Neutrophil (primary cell): ENCODE measurements at regions not wholly inside any gene's neighbourhood (a gene's known extent, or its start where the extent isn't known, plus 50 kb on each side); places are given as distances from the start of the nearest gene placed in this dataset.

Source experiments
- H3K27ac ChIP-seq: fragments of 200-600 bp; sonication (generic); 2 replicates; pipeline ENCODE4 v1.5.1; 2016; ENCODE audit warnings: mild to moderate bottlenecking, moderate library complexity
- H3K27me3 ChIP-seq: fragments of 200-600 bp; sonication (generic); 2 replicates; pipeline ENCODE4 v1.6.0; 2016; ENCODE audit warnings: mild to moderate bottlenecking
- H3K36me3 ChIP-seq: fragments of 200-600 bp; sonication (generic); 2 replicates; pipeline ENCODE4 v1.5.1; 2017
- H3K4me1 ChIP-seq, 2 experiments: fragments of 200-600 bp in 1 of 2; sonication (generic) in 1 of 2; 1 replicate in 1 of 2; 2 replicates in 1 of 2; pipeline versions ENCODE4 v1.5.1 to v1.6.1; 2013 to 2016; ENCODE audit warnings: low read depth in 1 of 2, low read length in 1 of 2, mild to moderate bottlenecking in 1 of 2, moderate library complexity in 1 of 2; ENCODE audit not compliant: control insufficient read depth in 1 of 2, insufficient read depth in 1 of 2
- H3K4me3 ChIP-seq, 2 experiments: fragments of 200-600 bp in 1 of 2; sonication (generic) in 1 of 2; 1 replicate in 1 of 2; 2 replicates in 1 of 2; pipeline ENCODE4 v1.5.1; 2013 to 2016; ENCODE audit warnings: low read depth in 1 of 2, low read length in 1 of 2, mild to moderate bottlenecking in 1 of 2, moderate library complexity in 1 of 2
- H3K9me3 ChIP-seq: fragments of 200-600 bp; sonication (generic); 2 replicates; pipeline ENCODE4 v1.5.1; 2016
- TF ChIP-seq, protein P1 (sequence below): fragments of 200-600 bp; sonication (generic); IDR thresholded peaks from 2 replicates; pipeline ENCODE4 v1.5.1; 2016; ENCODE audit warnings: antibody characterized with exemption

DNA sequence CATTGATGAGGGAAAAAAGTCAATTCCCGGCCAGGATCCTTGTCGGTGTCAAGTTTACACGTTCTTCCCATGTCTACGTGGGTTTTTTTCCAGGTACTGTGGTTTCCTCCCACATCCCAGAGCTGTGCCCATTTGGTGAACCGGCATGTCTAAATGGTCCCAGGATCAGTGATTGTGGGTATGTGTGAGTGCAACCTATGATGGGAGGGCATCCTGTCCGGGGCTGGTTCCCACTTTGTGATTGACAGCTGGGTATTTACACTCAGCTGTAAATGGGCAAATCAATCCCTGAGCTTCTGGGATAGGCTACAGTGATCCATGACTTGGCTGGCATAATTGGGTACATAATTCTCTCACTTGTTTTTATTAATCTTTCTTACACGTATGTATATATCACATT lies 91.2 kb upstream of the IRX6 start:
- H3K4me1 ChIP-seq = no peaks in the 10 kb centered on the region
- peaks cover 44% of the 10 kb centered on the region for H3K27me3 ChIP-seq
- TF ChIP-seq, protein P1, sequence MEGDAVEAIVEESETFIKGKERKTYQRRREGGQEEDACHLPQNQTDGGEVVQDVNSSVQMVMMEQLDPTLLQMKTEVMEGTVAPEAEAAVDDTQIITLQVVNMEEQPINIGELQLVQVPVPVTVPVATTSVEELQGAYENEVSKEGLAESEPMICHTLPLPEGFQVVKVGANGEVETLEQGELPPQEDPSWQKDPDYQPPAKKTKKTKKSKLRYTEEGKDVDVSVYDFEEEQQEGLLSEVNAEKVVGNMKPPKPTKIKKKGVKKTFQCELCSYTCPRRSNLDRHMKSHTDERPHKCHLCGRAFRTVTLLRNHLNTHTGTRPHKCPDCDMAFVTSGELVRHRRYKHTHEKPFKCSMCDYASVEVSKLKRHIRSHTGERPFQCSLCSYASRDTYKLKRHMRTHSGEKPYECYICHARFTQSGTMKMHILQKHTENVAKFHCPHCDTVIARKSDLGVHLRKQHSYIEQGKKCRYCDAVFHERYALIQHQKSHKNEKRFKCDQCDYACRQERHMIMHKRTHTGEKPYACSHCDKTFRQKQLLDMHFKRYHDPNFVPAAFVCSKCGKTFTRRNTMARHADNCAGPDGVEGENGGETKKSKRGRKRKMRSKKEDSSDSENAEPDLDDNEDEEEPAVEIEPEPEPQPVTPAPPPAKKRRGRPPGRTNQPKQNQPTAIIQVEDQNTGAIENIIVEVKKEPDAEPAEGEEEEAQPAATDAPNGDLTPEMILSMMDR = no peak
- no peak overlapping the region for H3K4me3 ChIP-seq
- no peaks in the 10 kb centered on the region for H3K9me3 ChIP-seq
- no peak overlapping the region for H3K27ac ChIP-seq
- H3K36me3 ChIP-seq = no peaks in the 10 kb centered on the region

DNA sequence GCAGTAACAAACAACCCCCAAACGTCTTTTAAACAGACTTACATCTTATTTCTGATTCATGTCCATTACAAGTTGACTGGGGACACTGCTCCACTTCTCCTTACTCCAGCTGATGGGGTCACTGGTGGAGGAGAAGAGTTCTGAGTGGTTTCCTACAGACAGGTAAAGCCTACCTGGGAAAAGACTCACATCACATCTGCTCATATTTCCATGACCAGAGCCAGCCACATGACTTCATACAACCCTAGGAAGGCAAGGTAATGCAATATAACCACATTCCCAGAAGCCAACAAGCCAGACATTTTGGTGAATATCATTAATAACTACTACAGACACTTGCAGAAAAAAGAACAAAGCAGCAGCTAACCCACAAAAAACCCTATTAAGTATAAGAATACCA lies 90.5 kb upstream of the IRX6 start:
- Histone ChIP-seq H3K27me3 (peaks cover 44% of the 10 kb centered on the region), H3K4me3 (no peak overlapping the region), H3K4me1 (no peaks in the 10 kb centered on the region), H3K36me3 (no peaks in the 10 kb centered on the region), H3K27ac (no peak overlapping the region), H3K9me3 (no peaks in the 10 kb centered on the region)
- TF ChIP-seq, protein P1 = no peak

DNA sequence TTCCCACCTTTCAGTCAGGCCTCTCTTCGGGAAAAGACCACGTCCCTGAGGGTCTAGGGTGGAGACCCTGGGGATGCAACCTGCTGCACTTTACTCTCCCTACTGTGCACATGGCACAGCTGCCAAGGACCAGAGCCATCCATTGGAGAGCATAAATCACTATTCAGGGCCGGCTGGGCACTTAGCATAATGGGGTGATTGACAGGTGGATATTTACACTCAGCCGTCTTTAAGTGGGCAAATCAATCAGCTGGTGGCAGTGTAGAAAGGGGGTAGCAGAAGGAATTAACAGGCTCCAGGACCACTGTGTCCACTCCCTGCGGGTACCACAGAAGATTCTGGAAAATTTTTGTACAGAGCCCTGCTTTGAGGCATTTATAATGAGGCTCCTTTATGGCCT lies 87.3 kb upstream of the IRX6 start:
- H3K9me3 ChIP-seq = no peaks in the 10 kb centered on the region
- H3K4me1 ChIP-seq = no peaks in the 10 kb centered on the region
- H3K27ac ChIP-seq = no peak overlapping the region
- TF ChIP-seq, protein P1 = no peak
- H3K4me3 ChIP-seq = no peak overlapping the region
- H3K27me3 ChIP-seq = peaks cover 32% of the 10 kb centered on the region
- H3K36me3 ChIP-seq = no peaks in the 10 kb centered on the region

DNA sequence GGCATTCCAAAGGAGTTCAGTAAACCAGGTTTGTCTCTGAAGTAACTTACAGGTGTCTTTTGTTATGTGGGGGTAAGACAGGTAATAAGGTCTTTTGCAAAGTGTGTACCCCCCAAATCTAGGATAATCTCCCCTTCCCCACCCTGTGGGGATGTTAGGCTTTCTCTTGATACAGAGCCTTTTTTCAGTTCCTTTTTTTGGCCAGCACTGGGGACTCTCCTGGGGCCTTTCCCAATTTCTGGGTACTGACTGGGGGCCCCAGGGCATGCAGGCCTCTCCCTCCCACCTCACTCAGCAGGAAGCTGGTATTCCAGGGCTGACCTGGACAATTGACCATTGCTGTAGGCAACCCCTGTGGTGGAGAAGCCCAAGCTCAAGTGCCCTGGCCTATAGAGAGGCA lies 84.3 kb upstream of the IRX6 start:
- H3K27me3 ChIP-seq = peaks cover 16% of the 10 kb centered on the region
- H3K27ac ChIP-seq = no peak overlapping the region
- H3K9me3 ChIP-seq = no peaks in the 10 kb centered on the region
- no peaks in the 10 kb centered on the region for H3K4me1 ChIP-seq
- no peaks in the 10 kb centered on the region for H3K36me3 ChIP-seq
- TF ChIP-seq, protein P1 = no peak
- no peak overlapping the region for H3K4me3 ChIP-seq

DNA sequence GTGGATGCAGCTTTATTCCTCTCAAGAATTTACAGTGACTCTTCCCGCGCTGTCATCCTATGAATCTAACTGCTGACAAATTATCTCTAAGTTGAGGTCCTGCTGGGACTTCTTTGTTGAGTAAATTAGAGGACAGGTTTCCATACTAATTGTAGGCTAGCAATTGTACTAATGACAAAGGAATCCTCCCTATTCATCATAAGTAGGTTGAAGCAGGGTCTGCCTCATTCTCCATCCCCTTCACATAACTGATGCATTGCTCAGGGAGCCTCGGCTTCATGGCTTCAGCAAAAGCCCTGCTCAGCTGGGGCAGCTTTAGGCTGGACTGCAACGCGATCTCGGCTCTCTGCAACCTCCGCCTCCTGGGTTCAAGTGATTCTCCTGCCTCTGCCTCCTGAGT lies 83.1 kb upstream of the IRX6 start:
- no peak overlapping the region for H3K27ac ChIP-seq
- peaks cover 16% of the 10 kb centered on the region for H3K27me3 ChIP-seq
- no peaks in the 10 kb centered on the region for H3K4me1 ChIP-seq
- H3K36me3 ChIP-seq = no peaks in the 10 kb centered on the region
- H3K9me3 ChIP-seq = no peaks in the 10 kb centered on the region
- no peak overlapping the region for H3K4me3 ChIP-seq
- TF ChIP-seq, protein P1 = no peak

DNA sequence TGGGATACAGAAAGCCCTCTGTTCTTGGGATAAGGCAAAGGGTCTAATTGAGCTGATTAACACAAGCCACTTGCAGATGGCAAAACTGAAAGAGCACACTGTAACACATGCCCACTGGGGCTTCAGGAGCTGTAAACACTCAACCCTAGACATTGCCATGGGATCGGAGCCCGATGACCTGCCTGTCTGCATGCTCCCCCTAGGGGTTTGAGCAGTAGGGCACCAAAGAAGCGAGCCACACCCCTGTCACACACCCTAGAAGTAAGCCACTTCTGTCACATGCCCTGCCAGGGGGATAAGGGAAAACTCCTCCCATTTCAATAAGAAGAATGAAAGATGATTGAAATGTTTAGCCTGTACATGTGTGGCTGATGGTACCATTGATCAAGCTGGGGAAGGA lies 81.3 kb upstream of the IRX6 start:
- Histone ChIP-seq H3K4me1 (no peaks in the 10 kb centered on the region), H3K27ac (no peak overlapping the region), H3K36me3 (no peaks in the 10 kb centered on the region), H3K4me3 (no peak overlapping the region), H3K9me3 (no peaks in the 10 kb centered on the region), H3K27me3 (no peaks in the 10 kb centered on the region)
- TF ChIP-seq, protein P1 = no peak
